IPS-18c (cell line): ENCODE measurements at regions not wholly inside any gene's neighbourhood (a gene's known extent, or its start where the extent isn't known, plus 50 kb on each side); places are given as distances from the start of the nearest gene placed in this dataset.
"Not testable (repeated sequence)": the region's sequence is repeated elsewhere in the genome, so short reads cannot be mapped to it uniquely, and the experiment has no call there.

Experiments
- H3K4me3 ChIP-seq: 2 replicates; pipeline ENCODE4 v1.7.0; 2013; ENCODE audit warnings: low read depth, mild to moderate bottlenecking, low read length, moderate library complexity; ENCODE audit not compliant: insufficient read depth
- H3K9me3 ChIP-seq: one replicate; pipeline ENCODE4 v1.6.1; 2013; ENCODE audit warnings: mild to moderate bottlenecking, low read length, moderate library complexity; ENCODE audit not compliant: control insufficient read depth, insufficient read depth

GRCh38 chr16:35598696-35599332 is 2139.4 kb downstream of the TP53TG3F start:
- Histone ChIP-seq H3K4me3 (no peak overlapping the region), H3K9me3 (peaks cover 21% of the 10 kb centered on the region)

DNA sequence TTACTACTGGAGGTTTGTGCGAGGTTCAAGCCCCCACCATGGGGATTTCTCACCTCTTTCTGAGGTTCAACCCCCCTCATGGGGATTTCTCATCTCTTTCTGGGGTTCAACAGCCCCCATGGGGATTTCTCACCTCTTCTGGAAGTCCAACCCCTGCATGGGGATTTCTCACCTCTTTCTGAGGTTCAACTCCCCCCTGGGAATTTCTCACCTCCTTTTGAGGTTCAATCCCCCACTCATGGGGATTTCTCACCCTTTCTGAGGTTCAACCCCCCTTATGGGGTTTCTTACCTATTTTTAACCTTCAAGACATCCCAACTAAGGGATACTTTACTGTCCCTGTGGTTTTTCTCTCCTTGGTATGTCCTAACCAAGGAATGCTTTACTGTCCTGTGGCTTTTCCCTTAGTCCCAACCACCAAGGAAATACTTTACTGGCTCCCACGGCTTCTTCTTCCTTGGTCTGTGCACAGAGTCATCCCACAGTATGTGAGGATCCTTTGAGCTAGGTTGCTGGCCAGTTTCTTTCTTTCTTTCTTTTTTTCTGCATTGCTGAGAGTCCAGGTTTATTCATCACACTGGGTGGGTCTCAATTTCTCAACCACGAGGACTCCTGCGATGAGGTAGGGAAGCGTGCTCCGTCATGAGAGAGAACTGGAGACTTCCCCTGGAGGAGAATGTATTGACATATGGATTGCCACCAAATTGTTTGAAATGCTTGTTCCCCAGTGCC is 2140.2 kb downstream of the TP53TG3F start:
- peaks cover 19% of the 10 kb centered on the region for H3K9me3 ChIP-seq
- no peak overlapping the region for H3K4me3 ChIP-seq

- H3K9me3 ChIP-seq = peaks cover 19% of the 10 kb centered on the region
- H3K4me3 ChIP-seq = not testable (repeated sequence)
These were observed 2140.7 kb downstream of the TP53TG3F start for GRCh38 chr16:35600161-35600555.

GRCh38 chr16:35602116-35602515 is 2142.7 kb downstream of the TP53TG3F start:
- Histone ChIP-seq H3K9me3 (peaks cover 22% of the 10 kb centered on the region), H3K4me3 (no peak overlapping the region)

DNA sequence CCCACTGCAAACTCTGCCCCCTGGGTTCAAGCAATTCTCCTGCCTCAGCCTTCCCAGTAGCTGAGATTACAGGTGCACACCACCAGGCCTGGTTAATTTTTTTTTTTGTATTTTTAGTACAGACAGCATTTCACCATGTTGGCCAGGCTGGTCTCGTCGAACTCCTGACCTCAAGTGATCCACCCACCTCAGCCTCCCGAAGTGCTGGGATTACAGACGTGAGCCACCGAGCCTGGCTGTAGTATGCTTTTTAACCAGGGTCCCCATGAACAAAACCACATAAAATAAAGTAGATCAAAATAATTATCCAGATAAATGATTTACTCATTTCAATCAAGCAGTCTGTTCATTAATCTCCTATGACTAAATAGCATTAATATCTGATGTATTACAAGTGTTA is 2144.0 kb downstream of the TP53TG3F start:
- peaks cover 18% of the 10 kb centered on the region for H3K9me3 ChIP-seq

GRCh38 chr16:35605921-35606320 is 2146.5 kb downstream of the TP53TG3F start:
- H3K9me3 ChIP-seq = peaks cover 4% of the 10 kb centered on the region
- H3K4me3 ChIP-seq = no peak overlapping the region

More for the DNA sequence above, 2144.0 kb downstream of the TP53TG3F start:
- not testable (repeated sequence) for H3K4me3 ChIP-seq

GRCh38 chr16:35614883-35615282 is 2155.5 kb downstream of the TP53TG3F start:
- H3K4me3 ChIP-seq = not testable (repeated sequence)
- H3K9me3 ChIP-seq = peaks cover 17% of the 10 kb centered on the region

GRCh38 chr16:35619176-35619575 is 2159.8 kb downstream of the TP53TG3F start:
- H3K9me3 ChIP-seq = peaks cover 35% of the 10 kb centered on the region
- H3K4me3 ChIP-seq = not testable (repeated sequence)

DNA sequence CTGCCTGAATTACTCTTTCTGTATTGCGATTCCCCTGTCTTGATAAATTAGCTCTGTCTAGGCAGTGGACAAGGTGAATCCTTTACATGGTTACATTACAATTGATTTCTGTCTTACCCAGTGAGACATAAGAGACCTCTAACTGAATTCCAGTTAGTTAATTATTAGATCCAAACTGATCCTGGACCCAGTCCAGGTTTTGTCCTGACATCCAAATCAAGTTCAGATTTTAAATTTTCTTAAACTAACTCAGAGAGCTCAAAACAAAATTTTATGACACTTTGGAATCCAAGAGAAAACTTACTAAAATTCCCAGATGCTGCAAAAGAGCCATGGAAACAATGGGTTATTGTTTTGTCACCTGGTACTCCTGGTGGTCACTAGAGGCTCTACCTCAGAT is 2166.6 kb downstream of the TP53TG3F start:
- Histone ChIP-seq H3K9me3 (peaks cover 32% of the 10 kb centered on the region), H3K4me3 (no peak overlapping the region)

GRCh38 chr16:35628976-35629375 is 2169.6 kb downstream of the TP53TG3F start:
- Histone ChIP-seq H3K9me3 (peaks cover 27% of the 10 kb centered on the region), H3K4me3 (no peak overlapping the region)

DNA sequence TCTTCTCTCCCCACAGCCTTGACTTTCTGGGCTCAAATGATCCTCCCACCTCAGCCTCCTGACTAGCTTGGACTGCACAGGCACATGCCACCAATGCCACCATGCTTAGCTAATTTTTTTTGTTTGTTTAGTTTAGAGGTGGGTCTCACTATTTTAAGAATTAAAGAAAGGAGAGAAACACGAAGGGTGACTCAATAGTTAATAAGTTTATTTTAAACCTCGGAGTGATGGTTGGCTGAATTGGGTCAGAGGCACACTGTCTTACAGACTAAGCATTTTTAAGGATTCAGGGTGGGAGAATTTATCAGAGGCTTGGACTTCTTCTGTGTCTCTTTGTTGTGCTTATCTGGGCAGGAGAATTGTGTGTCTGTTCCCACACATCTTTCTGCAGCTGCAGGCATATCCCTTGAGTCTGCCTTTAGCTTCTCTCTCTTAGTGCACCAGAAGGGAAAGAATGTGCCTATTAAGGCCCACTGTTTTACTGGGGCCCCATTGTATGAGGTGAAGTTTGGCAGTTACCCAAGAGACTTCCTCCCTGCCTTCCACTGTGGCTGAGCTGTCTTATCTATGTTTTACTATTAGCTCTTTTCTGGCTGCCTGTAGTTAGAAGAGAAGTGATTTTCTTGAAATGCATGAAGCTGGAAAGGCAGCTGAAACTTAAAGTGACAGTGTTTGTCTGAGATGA is 2172.0 kb downstream of the TP53TG3F start:
- Histone ChIP-seq H3K4me3 (no peak overlapping the region), H3K9me3 (peaks cover 22% of the 10 kb centered on the region)

DNA sequence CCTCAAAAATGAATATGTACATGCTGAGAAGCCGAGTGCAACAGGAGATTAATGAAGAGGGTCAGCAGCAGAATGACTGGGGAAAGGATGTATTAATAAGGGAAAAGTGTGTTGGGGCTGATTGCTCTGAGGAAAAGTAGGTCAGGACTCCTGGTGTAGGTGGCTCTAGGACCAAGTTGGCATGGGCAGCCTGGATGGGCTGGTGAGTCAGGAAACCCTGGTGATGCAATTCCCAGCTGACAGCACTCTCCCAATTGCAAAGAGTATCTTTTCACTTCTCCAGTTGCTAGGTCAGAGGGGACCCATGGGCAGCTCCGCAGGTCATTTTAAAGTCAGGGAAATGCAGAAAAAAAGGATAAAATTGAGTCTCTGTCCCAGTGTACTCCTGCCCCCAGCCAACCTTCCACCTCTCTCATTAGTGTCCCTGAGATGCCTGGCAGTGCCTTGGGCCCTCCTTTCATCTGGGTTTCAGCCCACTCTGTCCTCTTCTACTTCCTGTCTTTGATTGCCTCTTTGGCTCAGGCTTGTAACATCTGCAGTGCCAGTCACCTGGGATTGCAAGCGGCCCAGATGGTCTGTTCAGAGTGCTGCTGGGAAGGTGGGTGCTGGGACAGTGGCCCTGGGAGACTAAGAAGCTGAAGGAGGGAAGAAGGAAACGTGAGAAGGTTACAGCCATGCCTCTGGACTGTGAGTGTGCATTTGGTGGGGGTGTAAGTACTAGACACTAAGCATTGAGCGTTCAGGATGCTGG is 2177.2 kb downstream of the TP53TG3F start:
- Histone ChIP-seq H3K9me3 (peaks cover 34% of the 10 kb centered on the region), H3K4me3 (no peak overlapping the region)

DNA sequence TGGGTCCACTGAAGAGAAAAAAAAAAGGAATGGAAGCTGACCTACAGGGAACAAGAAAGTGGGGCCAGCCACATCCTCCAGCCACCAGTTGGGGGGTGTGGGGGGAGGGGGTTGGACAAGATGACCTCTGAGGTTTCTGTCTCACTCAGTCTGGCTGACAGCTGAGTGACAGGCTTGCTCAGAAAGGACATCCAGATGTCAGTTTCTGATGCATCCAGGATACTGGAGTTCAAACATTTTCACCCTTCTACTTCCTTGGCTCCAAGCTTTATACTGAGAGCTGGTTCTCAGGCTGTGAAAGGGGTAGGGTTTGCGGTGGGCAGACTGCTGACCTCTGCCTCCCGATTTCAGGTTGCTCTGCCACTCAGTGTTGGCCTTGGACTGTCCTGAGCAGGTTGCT is 2178.3 kb downstream of the TP53TG3F start:
- no peak overlapping the region for H3K4me3 ChIP-seq
- H3K9me3 ChIP-seq = peaks cover 39% of the 10 kb centered on the region

DNA sequence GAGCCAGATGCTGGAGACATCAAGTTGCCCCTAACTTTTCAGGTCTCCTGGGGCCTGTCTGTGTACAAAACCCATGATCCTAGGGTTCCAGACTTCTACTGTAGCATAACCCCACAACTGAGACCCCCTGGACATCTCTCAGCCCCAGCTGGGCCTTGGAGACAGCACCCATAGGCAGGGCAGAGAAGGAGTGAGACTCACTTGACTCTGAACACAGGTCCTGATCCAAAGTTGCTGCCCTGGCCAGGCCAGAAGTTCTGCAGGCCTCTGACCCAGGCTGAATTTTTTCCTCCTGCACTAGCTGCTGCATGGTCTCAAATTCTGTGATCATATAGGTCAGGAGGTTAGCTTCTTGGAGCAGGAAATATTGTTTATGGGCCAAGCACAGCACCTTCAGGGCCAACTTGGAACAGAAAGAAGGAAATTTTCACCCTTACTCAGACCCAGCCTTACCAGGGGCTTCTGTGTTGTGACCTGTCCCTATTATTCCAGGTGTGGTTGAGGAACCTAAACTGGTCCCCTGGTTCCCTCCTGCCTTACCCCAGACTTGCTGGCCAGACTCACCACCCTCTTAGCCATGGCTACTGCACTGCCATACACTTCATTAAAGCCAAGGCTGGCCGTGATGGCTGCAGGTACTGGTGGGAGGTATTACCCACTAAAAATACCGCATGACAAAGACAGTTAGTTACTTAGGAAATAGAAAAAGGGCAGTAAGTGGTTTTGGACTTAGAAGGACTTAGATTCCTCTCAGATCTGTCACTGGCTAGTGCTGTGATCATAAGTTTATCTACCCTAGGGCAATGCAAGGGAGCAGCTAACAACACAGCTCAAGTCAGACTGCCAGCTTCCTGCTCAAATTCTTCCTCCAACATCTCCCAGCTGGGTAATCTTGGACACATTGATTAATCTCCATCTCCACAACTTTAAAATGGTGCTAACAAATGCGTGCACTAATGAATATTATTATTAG is 2180.1 kb downstream of the TP53TG3F start:
- Histone ChIP-seq H3K9me3 (peaks cover 48% of the 10 kb centered on the region), H3K4me3 (no peak overlapping the region)

DNA sequence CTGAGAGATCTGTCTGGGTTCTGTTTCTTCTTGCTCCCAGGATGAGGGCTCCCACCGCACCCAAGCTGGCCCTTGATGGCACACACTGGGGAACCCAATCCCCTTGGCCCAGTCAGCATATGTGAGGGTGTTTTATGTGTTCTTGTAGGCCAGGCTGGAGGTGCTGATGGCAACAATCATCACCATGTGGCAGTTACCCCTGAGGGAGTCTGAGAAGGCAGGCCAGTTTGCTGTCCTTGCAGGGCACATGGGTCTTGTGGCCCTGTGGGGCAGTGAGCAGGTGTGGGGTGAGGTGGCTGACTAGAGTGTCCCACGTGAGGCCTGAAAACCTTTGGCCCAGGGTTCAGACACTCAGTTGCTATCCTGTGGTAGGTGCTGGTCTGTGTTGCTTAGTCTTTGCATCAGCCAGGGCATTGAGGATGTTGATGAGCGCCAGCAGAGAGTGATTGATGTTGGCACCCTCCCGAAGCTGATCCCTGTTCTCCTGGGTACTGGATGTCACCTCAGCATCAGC is 2183.0 kb downstream of the TP53TG3F start:
- peaks cover 45% of the 10 kb centered on the region for H3K9me3 ChIP-seq
- no peak overlapping the region for H3K4me3 ChIP-seq

DNA sequence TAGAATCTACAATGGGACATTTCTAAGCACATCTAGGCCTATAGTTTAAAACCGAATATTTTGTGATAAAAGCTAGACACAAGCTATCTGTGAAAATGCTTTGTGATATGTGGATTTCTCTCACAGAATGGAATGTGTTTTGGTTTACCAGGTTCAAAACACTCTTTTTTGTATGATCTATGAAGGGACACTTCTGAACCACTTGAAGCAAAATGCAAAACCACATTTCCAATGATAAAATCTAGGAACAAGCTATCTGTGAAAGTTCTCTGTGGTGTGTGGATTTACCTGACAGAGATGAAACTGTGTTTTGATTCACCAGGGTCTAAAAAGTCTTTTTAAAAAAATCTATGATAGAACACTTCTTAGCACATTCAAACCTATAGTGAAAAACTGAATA is 2192.4 kb downstream of the TP53TG3F start:
- H3K4me3 ChIP-seq = no peak overlapping the region
- H3K9me3 ChIP-seq = peaks cover 8% of the 10 kb centered on the region
